C1 segment of cervical spinal cord (tissue), 14 donors: ENCODE measurements at regions not wholly inside any gene's neighbourhood (a gene's known extent, or its start where the extent isn't known, plus 50 kb on each side); places are given as distances from the start of the nearest gene placed in this dataset.
"Not testable (repeated sequence)": the region's sequence is repeated elsewhere in the genome, so short reads cannot be mapped to it uniquely, and the experiment has no call there.

Experiments used
- DNase-seq, 14 donors: peaks; one replicate each; lab custom pipeline; 2025; lab: John Stamatoyannopoulos, UW

- DNase-seq, result no peak
These were observed 131.4 kb upstream of the FRG1 start for GRCh38 chr4:189809241-189809735.

- no peak for DNase-seq
These were observed 130.8 kb upstream of the FRG1 start for GRCh38 chr4:189809839-189810238.

- not testable (repeated sequence) for DNase-seq
These were observed 130.1 kb upstream of the FRG1 start for GRCh38 chr4:189810318-189811181.

- DNase-seq, result no peak
These were observed 125.1 kb upstream of the FRG1 start for GRCh38 chr4:189815404-189816192.

- DNase-seq, result no peak
These were observed 118.3 kb upstream of the FRG1 start for GRCh38 chr4:189822326-189822725.

- peak in 12 of 14 donors; percentile 31 to 93 (median 76) for DNase-seq
These were observed 117.1 kb upstream of the FRG1 start for GRCh38 chr4:189823591-189823990.

GRCh38 chr4:189825466-189825865, 115.2 kb upstream of the FRG1 start:
- no peak for DNase-seq

- DNase-seq, result no peak
These were observed 114.0 kb upstream of the FRG1 start for GRCh38 chr4:189826657-189827056.

GRCh38 chr4:189828081-189828697, 112.5 kb upstream of the FRG1 start:
- DNase-seq, result peak in 4 of 14 donors; percentile 10 to 37 (median 35)

- DNase-seq, result no peak
These were observed 108.1 kb upstream of the FRG1 start for GRCh38 chr4:189832528-189832927.

GRCh38 chr4:189834616-189835015, 106.1 kb upstream of the FRG1 start:
- no peak for DNase-seq

GRCh38 chr4:189835505-189835904, 105.2 kb upstream of the FRG1 start:
- no peak for DNase-seq

GRCh38 chr4:189837471-189837870, 103.2 kb upstream of the FRG1 start:
- no peak for DNase-seq

- DNase-seq, result no peak
These were observed 101.7 kb upstream of the FRG1 start for GRCh38 chr4:189838821-189839497.

GRCh38 chr4:189840356-189840755, 100.3 kb upstream of the FRG1 start:
- no peak for DNase-seq

GRCh38 chr4:189843413-189844009, 97.2 kb upstream of the FRG1 start:
- no peak for DNase-seq

- DNase-seq, result no peak
These were observed 95.4 kb upstream of the FRG1 start for GRCh38 chr4:189845145-189845846.

- DNase-seq, result not testable (repeated sequence)
These were observed 94.6 kb upstream of the FRG1 start for GRCh38 chr4:189846094-189846493.

GRCh38 chr4:189846608-189847007, 94.1 kb upstream of the FRG1 start:
- not testable (repeated sequence) for DNase-seq

- DNase-seq, result not testable (repeated sequence)
These were observed 92.0 kb upstream of the FRG1 start for GRCh38 chr4:189848672-189849071.
